HG02759 (cell line): ENCODE measurements at regions not wholly inside any gene's neighbourhood (a gene's known extent, or its start where the extent isn't known, plus 50 kb on each side); places are given as distances from the start of the nearest gene placed in this dataset.
A peak's percentile ranks its signal among the peaks of the same experiment; 100 is the strongest.
"Not testable (repeated sequence)": the region's sequence is repeated elsewhere in the genome, so short reads cannot be mapped to it uniquely, and the experiment has no call there.

Experiments
- ATAC-seq: cut with Tn5 transposase; IDR thresholded peaks from one replicate; pipeline ENCODE4 v1.9.1; 2021; ENCODE audit warnings: mild to moderate bottlenecking, moderate library complexity; ENCODE audit not compliant: unreplicated experiment

- no peak for ATAC-seq
These were observed 730.0 kb upstream of the B3GALT2 start for GRCh38 chr1:193916452-193916851.

GRCh38 chr1:193914871-193915270, 728.5 kb upstream of the B3GALT2 start:
- no peak for ATAC-seq

GRCh38 chr1:193909406-193910082, 723.1 kb upstream of the B3GALT2 start:
- ATAC-seq, result no peak

GRCh38 chr1:193905288-193906085, 719.1 kb upstream of the B3GALT2 start:
- no peak for ATAC-seq

GRCh38 chr1:193891788-193892187, 705.4 kb upstream of the B3GALT2 start:
- ATAC-seq, result no peak

GRCh38 chr1:193890935-193891334, 704.5 kb upstream of the B3GALT2 start:
- no peak for ATAC-seq

- no peak for ATAC-seq
These were observed 698.6 kb upstream of the B3GALT2 start for GRCh38 chr1:193884848-193885558.

GRCh38 chr1:193877920-193878319, 691.5 kb upstream of the B3GALT2 start:
- not testable (repeated sequence) for ATAC-seq

GRCh38 chr1:193868425-193868824, 682.0 kb upstream of the B3GALT2 start:
- ATAC-seq, result no peak

GRCh38 chr1:193856261-193856660, 669.8 kb upstream of the B3GALT2 start:
- ATAC-seq, result no peak

- no peak for ATAC-seq
These were observed 664.3 kb upstream of the B3GALT2 start for GRCh38 chr1:193850745-193851144.

- ATAC-seq, result no peak
These were observed 660.6 kb upstream of the B3GALT2 start for GRCh38 chr1:193846876-193847604.

GRCh38 chr1:193846411-193846810, 660.0 kb upstream of the B3GALT2 start:
- ATAC-seq, result no peak

- no peak for ATAC-seq
These were observed 655.4 kb upstream of the B3GALT2 start for GRCh38 chr1:193841857-193842256.

GRCh38 chr1:193831465-193831864, 645.1 kb upstream of the B3GALT2 start:
- ATAC-seq, result no peak

GRCh38 chr1:193827516-193827915, 641.1 kb upstream of the B3GALT2 start:
- ATAC-seq, result no peak

GRCh38 chr1:193819376-193819775, 633.0 kb upstream of the B3GALT2 start:
- no peak for ATAC-seq

GRCh38 chr1:193807208-193807607, 620.8 kb upstream of the B3GALT2 start:
- ATAC-seq, result no peak

GRCh38 chr1:193806079-193807048, 620.0 kb upstream of the B3GALT2 start:
- peak; percentile 67 for ATAC-seq
